ENCODE measurements at regions not wholly inside any gene's neighbourhood (a gene's known extent, or its start where the extent isn't known, plus 50 kb on each side); places are given as distances from the start of the nearest gene placed in this dataset.

DNA sequence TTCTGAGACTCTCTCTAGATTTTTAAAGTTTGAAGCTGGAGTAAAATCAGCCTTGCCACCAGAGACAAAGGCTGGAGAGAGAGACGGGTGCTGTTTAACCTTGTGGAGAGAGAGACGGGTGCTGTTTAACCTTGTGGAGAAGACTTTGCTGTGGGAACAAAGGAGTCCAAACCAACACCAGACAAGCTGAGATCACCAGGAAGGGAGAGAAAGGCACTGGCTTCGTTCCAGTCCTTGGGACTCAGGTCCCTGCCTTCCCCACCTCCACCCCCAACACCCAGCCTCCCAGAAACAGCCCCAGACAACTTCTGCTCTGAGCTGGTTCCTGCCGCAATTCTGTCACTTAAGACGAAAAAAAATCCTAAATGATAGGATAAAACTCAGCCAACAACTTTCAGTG is 1389.3 kb downstream of the AACS start:
- H3K9ac ChIP-seq (ENCODE audit: low read length) = no peak overlapping the region
- H3K27ac ChIP-seq (ENCODE audit: low read length) = no peak overlapping the region
- no peak overlapping the region for H3K4me2 ChIP-seq (ENCODE audit: low read length)
- no peak overlapping the region for H2AFZ ChIP-seq (ENCODE audit: low read length)
- ChIA-PET POLR2A (ENCODE audit: unreplicated experiment) (no interaction called here), CTCF (no interaction called here)
- intact Hi-C loops (cut with micrococcal nuclease) = no loop called here
- no peaks in the 10 kb centered on the region for H3K4me1 ChIP-seq (ENCODE audit: insufficient read depth, low read length)
- H4K20me1 ChIP-seq (ENCODE audit: low read length) = no peaks in the 10 kb centered on the region
- no peaks in the 10 kb centered on the region for H3K9me3 ChIP-seq (ENCODE audit: low read length)
- H3K79me2 ChIP-seq (ENCODE audit: low read length) = no peaks in the 10 kb centered on the region
- TF ChIP-seq EZH2phosphoT487 (IDR thresholded peaks at IDR 0.05; ENCODE audit: borderline replicate concordance, low read length) = no peak
- H3F3A ChIP-seq (ENCODE audit: low read length, unreplicated experiment) = no peaks in the 10 kb centered on the region
- no peaks in the 10 kb centered on the region for H3K9me2 ChIP-seq (replicated peaks; ENCODE audit: low read length)
- no peak for DNase-seq
- H3K4me3 ChIP-seq (ENCODE audit: low read length) = no peak overlapping the region
- no peaks in the 10 kb centered on the region for H3K36me3 ChIP-seq (ENCODE audit: low read depth, low read length)
- ATAC-seq = no peak
- peaks cover 37% of the 10 kb centered on the region for H3K27me3 ChIP-seq (ENCODE audit: low read length)
- BruUV-seq (replicated peaks) = no TSS peak

DNA sequence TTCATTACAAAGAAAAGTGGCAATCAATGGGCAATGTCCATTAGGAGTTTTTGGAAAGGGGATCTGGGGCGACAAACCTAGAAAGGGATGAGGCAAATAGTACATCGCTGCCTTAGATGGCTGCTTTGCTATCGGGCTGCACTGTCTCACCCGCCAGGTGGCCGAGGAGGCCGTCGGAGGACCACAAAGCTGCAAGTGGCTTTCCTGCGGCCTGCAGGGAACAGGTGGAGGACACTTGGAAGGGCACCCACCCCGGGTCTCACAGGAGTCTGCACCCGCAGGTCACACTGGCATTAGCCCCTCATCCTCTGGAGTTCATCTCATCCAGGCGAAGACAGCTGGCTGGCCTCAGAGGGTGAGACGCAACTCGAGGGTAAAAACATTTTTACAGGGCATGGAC is 1392.5 kb downstream of the AACS start:
- no peak overlapping the region for H3K27ac ChIP-seq (ENCODE audit: low read length)
- H3K4me2 ChIP-seq (ENCODE audit: low read length) = no peak overlapping the region
- H3K36me3 ChIP-seq (ENCODE audit: low read depth, low read length) = no peaks in the 10 kb centered on the region
- TF ChIP-seq EZH2 (IDR thresholded peaks at IDR 0.05; ENCODE audit: low read length, unreplicated experiment) (no peak), EZH2phosphoT487 (IDR thresholded peaks at IDR 0.05; ENCODE audit: borderline replicate concordance, low read length) (no peak)
- TF ChIP-seq, protein P1, sequence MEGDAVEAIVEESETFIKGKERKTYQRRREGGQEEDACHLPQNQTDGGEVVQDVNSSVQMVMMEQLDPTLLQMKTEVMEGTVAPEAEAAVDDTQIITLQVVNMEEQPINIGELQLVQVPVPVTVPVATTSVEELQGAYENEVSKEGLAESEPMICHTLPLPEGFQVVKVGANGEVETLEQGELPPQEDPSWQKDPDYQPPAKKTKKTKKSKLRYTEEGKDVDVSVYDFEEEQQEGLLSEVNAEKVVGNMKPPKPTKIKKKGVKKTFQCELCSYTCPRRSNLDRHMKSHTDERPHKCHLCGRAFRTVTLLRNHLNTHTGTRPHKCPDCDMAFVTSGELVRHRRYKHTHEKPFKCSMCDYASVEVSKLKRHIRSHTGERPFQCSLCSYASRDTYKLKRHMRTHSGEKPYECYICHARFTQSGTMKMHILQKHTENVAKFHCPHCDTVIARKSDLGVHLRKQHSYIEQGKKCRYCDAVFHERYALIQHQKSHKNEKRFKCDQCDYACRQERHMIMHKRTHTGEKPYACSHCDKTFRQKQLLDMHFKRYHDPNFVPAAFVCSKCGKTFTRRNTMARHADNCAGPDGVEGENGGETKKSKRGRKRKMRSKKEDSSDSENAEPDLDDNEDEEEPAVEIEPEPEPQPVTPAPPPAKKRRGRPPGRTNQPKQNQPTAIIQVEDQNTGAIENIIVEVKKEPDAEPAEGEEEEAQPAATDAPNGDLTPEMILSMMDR (conservative IDR thresholded peaks at IDR 0.05; ENCODE audit: low read depth, low read length) = no peak
- H3F3A ChIP-seq (ENCODE audit: low read length, unreplicated experiment) = no peaks in the 10 kb centered on the region
- H3K27me3 ChIP-seq (ENCODE audit: low read length) = peaks cover 57% of the 10 kb centered on the region
- H3K9me3 ChIP-seq (ENCODE audit: low read length) = no peaks in the 10 kb centered on the region
- DNase-seq = no peak
- no peak overlapping the region for H2AFZ ChIP-seq (ENCODE audit: low read length)
- no peak for ATAC-seq
- CTCF ChIA-PET = no interaction called here
- H3K9ac ChIP-seq (ENCODE audit: low read length) = no peak overlapping the region
- no peaks in the 10 kb centered on the region for H3K9me2 ChIP-seq (replicated peaks; ENCODE audit: low read length)
- no peaks in the 10 kb centered on the region for H3K79me2 ChIP-seq (ENCODE audit: low read length)
- H3K4me3 ChIP-seq (ENCODE audit: low read length) = no peak overlapping the region
- no peaks in the 10 kb centered on the region for H4K20me1 ChIP-seq (ENCODE audit: low read length)
- no peaks in the 10 kb centered on the region for H3K4me1 ChIP-seq (ENCODE audit: insufficient read depth, low read length)
- intact Hi-C loops (cut with micrococcal nuclease) = no loop called here
- no TSS peak for BruUV-seq (replicated peaks)
- POLR2A ChIA-PET (ENCODE audit: unreplicated experiment) = no interaction called here

DNA sequence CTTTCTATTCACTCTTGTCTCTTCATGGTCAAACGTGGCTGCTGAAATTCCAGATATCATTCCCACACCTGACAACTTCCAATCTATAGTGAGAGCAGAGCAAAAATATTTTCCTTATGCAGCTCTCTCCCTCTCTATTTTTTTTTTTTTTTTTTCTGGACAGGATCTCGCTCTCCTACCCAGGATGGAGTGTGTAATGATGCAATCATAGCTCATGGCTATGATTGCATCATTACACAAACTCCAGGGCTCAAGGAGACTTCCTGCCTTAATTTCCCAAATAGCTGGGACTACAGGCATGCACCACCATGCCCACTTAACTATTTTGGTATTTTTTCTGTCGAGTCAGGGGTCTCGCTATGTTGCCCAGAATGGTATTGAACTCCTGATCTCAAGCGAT is 1398.9 kb downstream of the AACS start:
- H3K9me2 ChIP-seq (replicated peaks; ENCODE audit: low read length) = no peaks in the 10 kb centered on the region
- H3K4me2 ChIP-seq (ENCODE audit: low read length) = no peak overlapping the region
- ATAC-seq = no peak
- no peaks in the 10 kb centered on the region for H4K20me1 ChIP-seq (ENCODE audit: low read length)
- H3F3A ChIP-seq (ENCODE audit: low read length, unreplicated experiment) = no peaks in the 10 kb centered on the region
- H3K4me1 ChIP-seq (ENCODE audit: insufficient read depth, low read length) = no peaks in the 10 kb centered on the region
- DNase-seq = no peak
- no peak overlapping the region for H3K4me3 ChIP-seq (ENCODE audit: low read length)
- no peak for TF ChIP-seq EZH2phosphoT487 (IDR thresholded peaks at IDR 0.05; ENCODE audit: borderline replicate concordance, low read length)
- no peak for TF ChIP-seq EZH2 (IDR thresholded peaks at IDR 0.05; ENCODE audit: low read length, unreplicated experiment)
- TF ChIP-seq, protein P1 (conservative IDR thresholded peaks at IDR 0.05; ENCODE audit: low read depth, low read length) = no peak
- CTCF ChIA-PET = no interaction called here
- H3K27me3 ChIP-seq (ENCODE audit: low read length) = peaks cover 35% of the 10 kb centered on the region
- H2AFZ ChIP-seq (ENCODE audit: low read length) = no peak overlapping the region
- POLR2A ChIA-PET (ENCODE audit: unreplicated experiment) = no interaction called here
- intact Hi-C loops (cut with micrococcal nuclease) = no loop called here
- no peaks in the 10 kb centered on the region for H3K36me3 ChIP-seq (ENCODE audit: low read depth, low read length)
- BruUV-seq (replicated peaks) = no TSS peak
- H3K9me3 ChIP-seq (ENCODE audit: low read length) = no peaks in the 10 kb centered on the region
- H3K79me2 ChIP-seq (ENCODE audit: low read length) = no peaks in the 10 kb centered on the region
- no peak overlapping the region for H3K9ac ChIP-seq (ENCODE audit: low read length)
- H3K27ac ChIP-seq (ENCODE audit: low read length) = no peak overlapping the region

Data from PC-3 (cell line).